MM.1S (cell line): ENCODE measurements at regions not wholly inside any gene's neighbourhood (a gene's known extent, or its start where the extent isn't known, plus 50 kb on each side); places are given as distances from the start of the nearest gene placed in this dataset.

Experiments used
- EZH2 ChIP-seq: fragments of 300-600 bp; sonication (generic); optimal IDR thresholded peaks from 2 replicates; pipeline ENCODE3; 2017; ENCODE audit warnings: low read depth, mild to moderate bottlenecking, antibody characterized with exemption, low read length, mixed read lengths
- EZH2phosphoT487 ChIP-seq: fragments of 300-600 bp; sonication (generic); IDR thresholded peaks from 2 replicates; pipeline ENCODE4 v1.6.1; 2018; ENCODE audit warnings: antibody characterized with exemption, low read length
- TF ChIP-seq, protein P1 (sequence below): fragments of 300-600 bp; sonication (generic); IDR thresholded peaks from 2 replicates; pipeline ENCODE4 v1.5.1; 2016; ENCODE audit warnings: antibody characterized with exemption, low read length, mixed read lengths

DNA sequence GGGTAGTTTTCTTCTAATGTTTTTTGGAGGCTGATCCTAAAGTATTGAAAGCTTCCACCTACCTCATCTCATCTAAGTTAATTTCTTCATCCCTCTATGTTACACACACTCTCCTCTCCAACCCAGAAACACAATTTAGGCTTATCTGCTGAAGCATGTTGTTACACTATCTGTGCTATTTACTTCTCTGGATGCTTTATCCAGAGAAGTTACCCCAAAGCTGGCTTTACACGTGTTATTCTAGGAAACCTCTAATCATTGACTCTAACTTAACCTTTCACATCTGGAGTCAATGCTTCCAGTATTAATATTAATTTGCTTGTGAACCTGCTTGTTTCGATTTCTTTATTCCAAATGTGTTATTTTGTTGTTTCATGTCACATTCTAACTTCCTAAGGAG lies 87.3 kb upstream of the NMU start:
- TF ChIP-seq, protein P1, sequence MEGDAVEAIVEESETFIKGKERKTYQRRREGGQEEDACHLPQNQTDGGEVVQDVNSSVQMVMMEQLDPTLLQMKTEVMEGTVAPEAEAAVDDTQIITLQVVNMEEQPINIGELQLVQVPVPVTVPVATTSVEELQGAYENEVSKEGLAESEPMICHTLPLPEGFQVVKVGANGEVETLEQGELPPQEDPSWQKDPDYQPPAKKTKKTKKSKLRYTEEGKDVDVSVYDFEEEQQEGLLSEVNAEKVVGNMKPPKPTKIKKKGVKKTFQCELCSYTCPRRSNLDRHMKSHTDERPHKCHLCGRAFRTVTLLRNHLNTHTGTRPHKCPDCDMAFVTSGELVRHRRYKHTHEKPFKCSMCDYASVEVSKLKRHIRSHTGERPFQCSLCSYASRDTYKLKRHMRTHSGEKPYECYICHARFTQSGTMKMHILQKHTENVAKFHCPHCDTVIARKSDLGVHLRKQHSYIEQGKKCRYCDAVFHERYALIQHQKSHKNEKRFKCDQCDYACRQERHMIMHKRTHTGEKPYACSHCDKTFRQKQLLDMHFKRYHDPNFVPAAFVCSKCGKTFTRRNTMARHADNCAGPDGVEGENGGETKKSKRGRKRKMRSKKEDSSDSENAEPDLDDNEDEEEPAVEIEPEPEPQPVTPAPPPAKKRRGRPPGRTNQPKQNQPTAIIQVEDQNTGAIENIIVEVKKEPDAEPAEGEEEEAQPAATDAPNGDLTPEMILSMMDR, result no peak
- TF ChIP-seq EZH2 (no peak), EZH2phosphoT487 (no peak)
